ENCODE measurements at regions not wholly inside any gene's neighbourhood (a gene's known extent, or its start where the extent isn't known, plus 50 kb on each side); places are given as distances from the start of the nearest gene placed in this dataset.

- TF ChIP-seq CTCF (IDR thresholded peaks at IDR 0.05; ENCODE audit: low read length): no peak
- no peak for TF ChIP-seq EZH2phosphoT487 (IDR thresholded peaks at IDR 0.05; ENCODE audit: low read length)
- no peak for TF ChIP-seq EZH2 (optimal IDR thresholded peaks at IDR 0.05; ENCODE audit: low read depth, low read length)
Measured at GRCh38 chr1:87897481-87897880, 568.8 kb downstream of the LMO4 start.
